Type B pancreatic cell (in vitro differentiated cells): ENCODE measurements at regions not wholly inside any gene's neighbourhood (a gene's known extent, or its start where the extent isn't known, plus 50 kb on each side); places are given as distances from the start of the nearest gene placed in this dataset.

Source experiments
- DNase-seq: peaks from one replicate; pipeline ENCODE4 v3.0.0; 2021; ENCODE audit warnings: mixed read lengths; ENCODE audit not compliant: unreplicated experiment; ENCODE audit errors: extremely low spot score
- H3K27ac Mint-ChIP-seq: 2 replicates; pipeline ENCODE4 v1.8.0; 2021; ENCODE audit warnings: mild to moderate bottlenecking, mixed read lengths
- H3K27me3 Mint-ChIP-seq: 2 replicates; pipeline ENCODE4 v1.8.0; 2021; ENCODE audit warnings: mixed read lengths
- H3K36me3 Mint-ChIP-seq: 2 replicates; pipeline ENCODE4 v1.8.0; 2021; ENCODE audit warnings: mixed read lengths
- H3K4me1 Mint-ChIP-seq: one replicate; pipeline ENCODE4 v1.8.0; 2021; ENCODE audit warnings: mixed read lengths; ENCODE audit not compliant: unreplicated experiment
- H3K4me3 Mint-ChIP-seq: 2 replicates; pipeline ENCODE4 v1.8.0; 2021; ENCODE audit warnings: mild to moderate bottlenecking, mixed read lengths
- H3K9me3 Mint-ChIP-seq: 2 replicates; pipeline ENCODE4 v1.8.0; 2021; ENCODE audit warnings: mixed read lengths
- CTCF ChIP-seq: fragments of 200-600 bp; sonication (generic); conservative IDR thresholded peaks from 2 replicates; pipeline ENCODE4 v1.5.0; 2021; ENCODE audit warnings: antibody characterized with exemption, mild to moderate bottlenecking

- no peak overlapping the region for H3K27ac Mint-ChIP-seq
- peaks cover 37% of the 10 kb centered on the region for H3K4me1 Mint-ChIP-seq
- DNase-seq: no peak
- no peak for TF ChIP-seq CTCF
- H3K36me3 Mint-ChIP-seq: no peaks in the 10 kb centered on the region
- no peaks in the 10 kb centered on the region for H3K27me3 Mint-ChIP-seq
- no peaks in the 10 kb centered on the region for H3K9me3 Mint-ChIP-seq
- H3K4me3 Mint-ChIP-seq: no peak overlapping the region
Observed at GRCh38 chr2:207469451-207469850, 60.3 kb upstream of the CREB1 start.

- peaks cover 43% of the 10 kb centered on the region for H3K4me1 Mint-ChIP-seq
- peaks cover 3% of the 10 kb centered on the region for H3K27me3 Mint-ChIP-seq
- no peak for TF ChIP-seq CTCF
- no peak for DNase-seq
- no peaks in the 10 kb centered on the region for H3K9me3 Mint-ChIP-seq
- H3K27ac Mint-ChIP-seq: no peak overlapping the region
- H3K4me3 Mint-ChIP-seq: no peak overlapping the region
- H3K36me3 Mint-ChIP-seq: no peaks in the 10 kb centered on the region
Observed at GRCh38 chr2:207469943-207470729, 59.6 kb upstream of the CREB1 start.

- Mint-ChIP-seq H3K9me3 (no peaks in the 10 kb centered on the region), H3K27me3 (peaks cover 3% of the 10 kb centered on the region), H3K4me1 (peaks cover 43% of the 10 kb centered on the region), H3K36me3 (no peaks in the 10 kb centered on the region), H3K27ac (no peak overlapping the region), H3K4me3 (no peak overlapping the region)
- DNase-seq: no peak
- TF ChIP-seq CTCF: no peak
Observed at GRCh38 chr2:207471261-207471660, 58.5 kb upstream of the CREB1 start.

GRCh38 chr2:207472343-207473048 lies 57.3 kb upstream of the CREB1 start:
- peaks cover 37% of the 10 kb centered on the region for H3K4me1 Mint-ChIP-seq
- H3K27me3 Mint-ChIP-seq: peaks cover 3% of the 10 kb centered on the region
- H3K27ac Mint-ChIP-seq: no peak overlapping the region
- H3K4me3 Mint-ChIP-seq: peak overlapping the region; percentile 44
- H3K36me3 Mint-ChIP-seq: no peaks in the 10 kb centered on the region
- H3K9me3 Mint-ChIP-seq: no peaks in the 10 kb centered on the region
- no peak for TF ChIP-seq CTCF
- no peak for DNase-seq

GRCh38 chr2:207473049-207473930 lies 56.5 kb upstream of the CREB1 start:
- Mint-ChIP-seq H3K4me1 (peaks cover 34% of the 10 kb centered on the region), H3K27ac (no peak overlapping the region), H3K9me3 (no peaks in the 10 kb centered on the region), H3K27me3 (peaks cover 3% of the 10 kb centered on the region), H3K36me3 (no peaks in the 10 kb centered on the region), H3K4me3 (peak overlapping the region; percentile 44)
- DNase-seq: no peak
- TF ChIP-seq CTCF: peak; percentile 78
